Gastroesophageal sphincter (tissue), 4 donors: ENCODE measurements at regions not wholly inside any gene's neighbourhood (a gene's known extent, or its start where the extent isn't known, plus 50 kb on each side); places are given as distances from the start of the nearest gene placed in this dataset.

Source experiments
- ATAC-seq: fragments of 150-250 bp; one replicate; pipeline ENCODE4 v1.9.1; 2016; ENCODE audit warnings: mild to moderate bottlenecking, moderate library complexity
- H3K27ac ChIP-seq, 4 donors: fragments of 200-600 bp; sonication (generic) in 3 of 4; 1 replicate in 3 of 4; 2 replicates in 1 of 4; pipeline ENCODE4 v1.5.1; 2016 to 2019
- H3K27me3 ChIP-seq: fragments of 200-600 bp; sonication (generic); one replicate; pipeline ENCODE4 v1.5.1; 2019
- H3K36me3 ChIP-seq, 2 donors: fragments of 200-600 bp; sonication (generic); one replicate each; pipeline ENCODE4 v1.5.1; 2019; ENCODE audit warnings: control low read depth in 1 of 2
- H3K4me1 ChIP-seq, 3 donors: fragments of 200-600 bp; sonication (generic); 1 replicate in 2 of 3; 2 replicates in 1 of 3; pipeline ENCODE4 v1.5.1; 2016 to 2019; ENCODE audit warnings: control low read depth in 2 of 3
- H3K4me3 ChIP-seq, 2 donors: fragments of 200-600 bp; sonication (generic); one replicate each; pipeline ENCODE4 v1.5.1; 2019; ENCODE audit warnings: mild to moderate bottlenecking in 1 of 2, moderate library complexity in 1 of 2
- H3K9me3 ChIP-seq, 3 donors: fragments of 200-600 bp; sonication (generic); one replicate each; pipeline ENCODE4 v1.5.1; 2017 to 2019; ENCODE audit warnings: control low read depth in 2 of 3
- EP300 ChIP-seq: sonication (generic); formaldehyde crosslinking; IDR thresholded peaks from one replicate; pipeline ENCODE4 v1.6.1; 2017; ENCODE audit warnings: antibody characterized with exemption, mild to moderate bottlenecking
- POLR2A ChIP-seq, 2 donors: fragments of 450-650 bp; IDR thresholded peaks; one replicate each; pipeline ENCODE4 v1.6.1; 2017; ENCODE audit warnings: antibody characterized with exemption in 2 of 2, mild to moderate bottlenecking in 2 of 2, moderate library complexity in 1 of 2
- POLR2AphosphoS5 ChIP-seq: sonication (generic); formaldehyde crosslinking; IDR thresholded peaks from one replicate; pipeline ENCODE4 v1.6.1; 2017; ENCODE audit warnings: antibody characterized with exemption
- WGBS, 2 donors: methylation state at CpG; one replicate each; pipeline ENCODE4 v1.1.5; 2018; ENCODE audit warnings: low coverage in 1 of 2; 5-methylcytosine and 5-hydroxymethylcytosine counted together
- TF ChIP-seq, protein P1 (sequence below), 4 experiments: fragments of 200-600 bp in 2 of 4; fragments of 450-650 bp in 2 of 4; sonication (generic) in 1 of 4; IDR thresholded peaks; one replicate each; pipeline ENCODE4 v1.5.1; 2017 to 2019; ENCODE audit warnings: antibody characterized with exemption in 4 of 4, mild to moderate bottlenecking in 2 of 4, moderate library complexity in 2 of 4

DNA sequence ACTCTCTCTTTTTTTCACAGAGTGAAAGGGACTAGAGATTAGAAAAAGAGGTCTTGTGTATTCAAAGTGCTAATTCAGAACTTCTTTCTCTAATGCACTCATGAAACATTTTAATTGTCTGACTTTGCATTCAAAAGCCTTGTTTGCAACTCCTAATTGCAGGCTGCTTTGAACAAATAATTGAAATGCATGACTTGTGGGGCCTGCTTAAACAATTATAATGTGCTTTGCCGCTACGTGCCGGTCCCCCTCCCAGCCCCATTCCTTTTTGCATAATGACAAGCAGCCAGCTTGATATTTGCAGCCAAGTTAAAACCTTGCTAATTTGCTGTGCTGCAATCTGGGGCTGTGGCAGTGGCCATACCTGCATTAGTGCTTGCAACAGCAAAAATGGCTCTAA, 114.5 kb downstream of the FOXB1 start:
- Histone ChIP-seq H3K9me3 (no peaks in the 10 kb centered on the region), H3K27ac (no peak overlapping the region), H3K4me3 (no peak overlapping the region), H3K4me1 (no peaks in the 10 kb centered on the region), H3K27me3 (peaks cover 48% of the 10 kb centered on the region), H3K36me3 (no peaks in the 10 kb centered on the region)
- WGBS, 2 donors: 37 to 58% methylated on average over 3 of the region's 3 CpGs
- TF ChIP-seq EP300 (no peak), POLR2A (IDR thresholded peaks at IDR 0.05) (no peak), POLR2AphosphoS5 (no peak)
- TF ChIP-seq, protein P1, sequence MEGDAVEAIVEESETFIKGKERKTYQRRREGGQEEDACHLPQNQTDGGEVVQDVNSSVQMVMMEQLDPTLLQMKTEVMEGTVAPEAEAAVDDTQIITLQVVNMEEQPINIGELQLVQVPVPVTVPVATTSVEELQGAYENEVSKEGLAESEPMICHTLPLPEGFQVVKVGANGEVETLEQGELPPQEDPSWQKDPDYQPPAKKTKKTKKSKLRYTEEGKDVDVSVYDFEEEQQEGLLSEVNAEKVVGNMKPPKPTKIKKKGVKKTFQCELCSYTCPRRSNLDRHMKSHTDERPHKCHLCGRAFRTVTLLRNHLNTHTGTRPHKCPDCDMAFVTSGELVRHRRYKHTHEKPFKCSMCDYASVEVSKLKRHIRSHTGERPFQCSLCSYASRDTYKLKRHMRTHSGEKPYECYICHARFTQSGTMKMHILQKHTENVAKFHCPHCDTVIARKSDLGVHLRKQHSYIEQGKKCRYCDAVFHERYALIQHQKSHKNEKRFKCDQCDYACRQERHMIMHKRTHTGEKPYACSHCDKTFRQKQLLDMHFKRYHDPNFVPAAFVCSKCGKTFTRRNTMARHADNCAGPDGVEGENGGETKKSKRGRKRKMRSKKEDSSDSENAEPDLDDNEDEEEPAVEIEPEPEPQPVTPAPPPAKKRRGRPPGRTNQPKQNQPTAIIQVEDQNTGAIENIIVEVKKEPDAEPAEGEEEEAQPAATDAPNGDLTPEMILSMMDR (IDR thresholded peaks at IDR 0.05): no peak
- ATAC-seq: no peak

DNA sequence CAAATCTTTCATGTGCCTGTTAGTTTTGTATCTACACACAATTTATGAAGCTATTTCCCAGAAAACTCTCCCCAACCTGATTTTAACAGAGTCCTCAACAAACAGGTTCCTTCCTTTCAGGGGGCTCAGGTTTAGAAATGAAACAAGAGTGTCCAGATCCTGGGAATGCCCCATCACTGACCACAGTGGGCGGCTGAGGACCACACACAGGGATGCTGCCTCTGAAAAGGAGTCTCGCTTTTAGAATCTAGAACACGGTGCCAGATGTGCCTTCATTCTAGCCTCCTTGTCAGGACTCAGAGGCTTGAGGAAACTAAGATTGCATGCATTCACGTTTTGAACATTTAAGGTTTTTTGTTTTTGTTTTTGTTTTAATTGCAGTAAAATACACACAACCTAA, 115.0 kb downstream of the FOXB1 start:
- Histone ChIP-seq H3K27me3 (peaks cover 53% of the 10 kb centered on the region), H3K27ac (no peak overlapping the region), H3K36me3 (no peaks in the 10 kb centered on the region), H3K4me3 (no peak overlapping the region), H3K4me1 (no peaks in the 10 kb centered on the region), H3K9me3 (no peaks in the 10 kb centered on the region)
- no peak for ATAC-seq
- WGBS, 2 donors: 32 to 47% methylated on average over 3 to 4 of the region's 4 CpGs
- TF ChIP-seq EP300: no peak
- TF ChIP-seq POLR2AphosphoS5: no peak
- TF ChIP-seq POLR2A (IDR thresholded peaks at IDR 0.05): no peak
- TF ChIP-seq, protein P1 (IDR thresholded peaks at IDR 0.05): no peak

DNA sequence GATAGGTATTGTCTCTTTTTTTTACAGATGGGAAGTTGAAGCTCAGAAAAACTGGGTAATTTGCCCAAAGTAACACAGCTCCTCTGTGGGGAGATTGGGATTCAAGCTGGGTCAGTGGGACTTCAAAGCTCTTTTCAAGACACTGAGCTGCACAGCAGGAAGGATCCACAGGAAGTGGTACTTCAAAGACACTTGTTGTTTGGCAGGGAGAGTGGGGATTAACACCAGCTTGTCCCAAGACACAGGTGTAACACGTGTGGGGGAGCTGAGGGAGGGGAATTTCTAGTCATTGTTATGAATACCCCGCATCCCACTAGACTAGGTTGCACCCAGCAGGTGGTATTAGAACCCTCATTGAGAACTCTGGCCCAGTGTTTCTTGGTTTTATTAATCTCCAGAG, 116.0 kb downstream of the FOXB1 start:
- H3K36me3 ChIP-seq: no peaks in the 10 kb centered on the region
- no peak overlapping the region for H3K4me3 ChIP-seq
- no peak for ATAC-seq
- WGBS, 2 donors: 30 to 35% methylated on average over 2 of the region's 2 CpGs
- TF ChIP-seq POLR2A (IDR thresholded peaks at IDR 0.05) (no peak), POLR2AphosphoS5 (no peak), EP300 (no peak)
- TF ChIP-seq, protein P1 (IDR thresholded peaks at IDR 0.05): no peak
- peaks cover 46% of the 10 kb centered on the region for H3K27me3 ChIP-seq
- H3K9me3 ChIP-seq: no peaks in the 10 kb centered on the region
- no peak overlapping the region for H3K27ac ChIP-seq
- H3K4me1 ChIP-seq: no peaks in the 10 kb centered on the region

DNA sequence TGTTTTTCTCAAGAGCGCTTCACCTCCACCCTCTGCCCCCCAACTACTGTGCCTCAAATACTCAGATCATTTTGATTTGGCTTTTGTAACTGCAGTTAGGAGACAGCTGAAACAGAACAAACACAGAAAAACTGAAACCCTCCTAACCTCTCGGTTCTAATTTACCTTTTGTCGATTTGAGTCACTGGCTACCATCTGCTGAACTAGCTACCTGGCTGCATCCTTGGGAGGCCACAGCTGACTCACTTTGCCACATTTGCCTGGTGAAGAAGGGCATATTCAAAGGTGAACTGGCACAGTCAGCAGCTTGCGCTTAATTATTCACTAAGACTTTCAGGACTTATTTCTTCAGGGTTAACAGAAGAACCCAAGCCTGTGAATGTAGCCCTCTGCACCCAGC, 117.7 kb downstream of the FOXB1 start:
- no peak for ATAC-seq
- H3K4me3 ChIP-seq: no peak overlapping the region

DNA sequence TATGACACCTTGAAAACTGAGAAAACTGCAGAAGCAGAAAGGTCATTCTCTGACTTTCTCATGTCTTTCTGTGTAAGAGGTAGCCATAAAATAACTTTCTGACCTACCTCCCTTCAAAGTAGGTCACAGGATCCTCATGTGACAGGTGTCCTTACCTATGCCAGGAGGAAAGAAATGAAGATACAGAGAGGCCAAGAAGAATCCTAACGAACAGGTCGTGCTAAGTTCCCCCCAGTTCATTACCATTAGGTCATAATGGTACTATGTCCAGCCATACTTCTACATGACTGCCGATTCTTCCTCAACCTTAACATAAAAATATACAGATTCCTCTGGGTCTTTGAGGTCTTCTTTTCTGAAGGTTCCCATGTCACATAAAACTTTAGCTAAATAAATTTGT, 118.6 kb downstream of the FOXB1 start:
- ATAC-seq: no peak
- no peak overlapping the region for H3K27ac ChIP-seq
- no peak overlapping the region for H3K4me3 ChIP-seq
- H3K36me3 ChIP-seq: no peaks in the 10 kb centered on the region
- TF ChIP-seq EP300: no peak
- TF ChIP-seq, protein P1 (IDR thresholded peaks at IDR 0.05): no peak
- no peak for TF ChIP-seq POLR2A (IDR thresholded peaks at IDR 0.05)
- TF ChIP-seq POLR2AphosphoS5: no peak
- H3K27me3 ChIP-seq: peaks cover 31% of the 10 kb centered on the region
- no peaks in the 10 kb centered on the region for H3K9me3 ChIP-seq
- peaks cover 0 to 6% (median 0%) of the 10 kb centered on the region in 3 donors for H3K4me1 ChIP-seq
- WGBS, 2 donors: 98 to 100% methylated on average over 3 of the region's 3 CpGs

More for the DNA sequence above, 117.7 kb downstream of the FOXB1 start:
- no peaks in the 10 kb centered on the region for H3K36me3 ChIP-seq
- TF ChIP-seq POLR2AphosphoS5 (no peak), EP300 (no peak)
- H3K4me1 ChIP-seq: peaks cover 0 to 1% (median 0%) of the 10 kb centered on the region in 3 donors
- 33 to 96% methylated on average over 1 to 4 of the region's 4 CpGs for WGBS, 2 donors
- H3K27me3 ChIP-seq: peaks cover 31% of the 10 kb centered on the region
- H3K9me3 ChIP-seq: no peaks in the 10 kb centered on the region
- no peak overlapping the region for H3K27ac ChIP-seq
